Fibroblast of gingiva (primary cell): ENCODE measurements at regions not wholly inside any gene's neighbourhood (a gene's known extent, or its start where the extent isn't known, plus 50 kb on each side); places are given as distances from the start of the nearest gene placed in this dataset.
"Not testable (repeated sequence)": the region's sequence is repeated elsewhere in the genome, so short reads cannot be mapped to it uniquely, and the experiment has no call there.

Source experiments
- DNase-seq: peaks from one replicate; pipeline ENCODE4 v3.0.0-alpha.2; 2011; ENCODE audit warnings: low read depth

GRCh38 chr5:66417781-66418180 is 178.4 kb upstream of the MAST4 start:
- DNase-seq = no peak

DNA sequence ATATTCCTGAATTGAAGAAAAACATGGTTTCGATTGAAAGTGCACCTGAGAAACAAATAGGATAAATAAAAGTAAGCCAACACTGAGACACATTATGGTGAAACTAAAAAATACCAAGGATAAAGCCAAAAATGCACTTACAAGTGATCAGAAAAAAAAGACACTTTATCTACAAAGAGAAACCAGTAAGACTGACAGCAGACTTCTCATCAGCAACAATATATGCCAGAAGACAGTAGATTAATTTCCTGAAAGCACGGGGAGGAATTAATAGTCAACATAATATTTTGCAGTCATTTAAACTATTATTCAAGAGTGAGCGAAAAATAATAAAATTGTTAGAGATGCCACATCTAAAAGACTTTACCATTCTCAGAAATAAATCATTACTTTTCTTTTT is 172.7 kb upstream of the MAST4 start:
- DNase-seq = no peak

DNA sequence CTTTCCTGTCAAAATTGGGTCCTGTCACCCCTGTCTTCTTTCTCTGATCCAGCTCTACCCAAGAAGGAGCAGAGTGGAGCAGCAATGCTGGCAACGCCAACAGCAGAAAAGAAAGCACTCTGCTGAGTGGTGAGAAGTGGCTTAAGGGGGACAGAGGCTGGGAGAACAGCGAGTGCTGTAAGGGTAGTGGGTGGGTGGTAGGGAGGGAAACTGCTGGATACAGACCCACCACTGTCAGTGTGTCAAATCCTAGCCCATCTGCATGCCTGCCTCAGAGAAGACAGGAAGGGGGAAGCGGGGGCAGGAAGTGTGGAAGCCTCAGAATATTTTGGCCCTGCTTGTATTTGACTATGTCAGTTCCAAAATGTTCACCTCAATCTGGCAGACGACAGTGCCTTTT is 170.4 kb upstream of the MAST4 start:
- no peak for DNase-seq

- DNase-seq = no peak
Observed at GRCh38 chr5:66426259-66427138, 169.7 kb upstream of the MAST4 start.

GRCh38 chr5:66427139-66427442 is 169.1 kb upstream of the MAST4 start:
- DNase-seq = no peak

DNA sequence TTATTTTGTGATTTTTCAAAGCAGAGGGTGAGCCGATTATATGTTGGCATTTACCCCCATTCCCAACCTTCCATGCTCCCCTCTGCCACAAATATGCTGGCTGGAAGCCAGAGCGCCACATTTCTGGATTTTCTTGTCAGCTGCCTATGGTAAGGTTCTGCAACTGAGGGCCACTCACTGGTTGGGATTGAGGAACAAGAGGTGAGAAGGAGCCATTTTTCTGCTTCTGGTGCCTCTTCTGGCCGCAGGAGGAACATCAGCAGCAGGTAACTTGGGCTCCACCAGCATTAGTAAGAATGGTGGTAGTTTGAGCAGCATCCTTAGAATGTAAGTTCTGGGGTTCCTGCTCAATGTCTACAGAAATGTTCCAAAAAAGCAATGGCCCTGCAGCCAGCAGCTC is 159.5 kb upstream of the MAST4 start:
- DNase-seq = no peak

DNA sequence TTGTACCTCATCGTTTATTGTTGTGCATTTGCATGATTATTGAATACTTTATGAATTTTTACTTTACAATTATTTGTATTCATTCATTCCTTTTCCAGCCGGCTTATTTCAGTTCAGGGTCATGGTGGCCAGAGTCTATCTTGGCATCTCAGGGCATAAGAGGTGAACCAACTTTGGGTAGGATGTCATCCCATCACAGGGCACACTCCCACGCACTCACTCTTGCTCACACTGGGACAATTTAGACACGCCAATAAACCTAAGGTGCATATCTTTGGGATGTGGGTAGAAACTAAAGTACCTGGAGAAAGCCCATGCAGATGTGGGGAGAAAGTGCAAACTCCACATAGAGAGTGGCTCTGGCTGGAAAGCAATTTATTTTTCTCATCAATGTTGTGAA is 158.1 kb upstream of the MAST4 start:
- no peak for DNase-seq

DNA sequence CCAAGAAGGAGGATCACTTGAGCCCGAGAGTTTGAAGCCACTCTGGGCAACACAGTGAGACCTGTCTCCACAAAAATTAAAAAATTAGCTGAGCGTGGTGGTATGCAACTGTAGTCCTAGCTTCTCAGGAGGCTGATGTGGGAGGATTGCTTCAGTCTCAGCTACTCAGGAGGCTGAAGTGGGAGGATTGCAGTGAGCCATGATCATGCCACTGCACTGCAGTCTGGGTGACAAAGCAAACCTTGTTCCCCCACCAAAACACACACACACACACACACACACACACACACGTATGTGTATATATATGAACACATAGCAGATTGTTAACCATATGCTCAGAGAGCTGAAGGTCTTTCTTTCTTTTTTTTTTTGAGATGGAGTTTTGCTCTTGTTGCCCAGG is 157.5 kb upstream of the MAST4 start:
- DNase-seq = no peak

DNA sequence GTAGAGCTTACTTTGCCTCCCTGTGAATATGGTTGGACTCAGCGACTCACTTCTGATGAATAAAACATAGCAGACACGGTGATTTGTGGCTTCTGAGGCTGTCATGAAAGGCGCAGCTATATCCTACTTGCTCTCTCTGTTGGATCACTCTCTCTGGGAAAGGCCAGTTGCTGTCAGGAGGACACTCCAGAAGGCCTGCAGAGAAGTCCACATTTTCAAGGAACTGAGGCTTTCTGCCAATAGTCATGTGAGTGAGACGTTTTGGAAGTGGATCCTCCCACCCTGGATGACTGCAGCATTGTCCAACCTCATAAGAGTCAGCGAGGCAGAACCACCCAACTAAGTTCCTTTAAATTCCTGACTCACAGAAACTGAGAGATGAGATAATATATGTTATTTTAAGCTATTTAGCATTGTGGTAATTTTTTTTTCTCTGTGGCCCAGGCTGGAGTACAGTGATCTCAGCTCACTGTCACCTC is 156.0 kb upstream of the MAST4 start:
- no peak for DNase-seq

GRCh38 chr5:66441351-66441750 is 154.8 kb upstream of the MAST4 start:
- DNase-seq = no peak

GRCh38 chr5:66442951-66443445 is 153.2 kb upstream of the MAST4 start:
- no peak for DNase-seq

DNA sequence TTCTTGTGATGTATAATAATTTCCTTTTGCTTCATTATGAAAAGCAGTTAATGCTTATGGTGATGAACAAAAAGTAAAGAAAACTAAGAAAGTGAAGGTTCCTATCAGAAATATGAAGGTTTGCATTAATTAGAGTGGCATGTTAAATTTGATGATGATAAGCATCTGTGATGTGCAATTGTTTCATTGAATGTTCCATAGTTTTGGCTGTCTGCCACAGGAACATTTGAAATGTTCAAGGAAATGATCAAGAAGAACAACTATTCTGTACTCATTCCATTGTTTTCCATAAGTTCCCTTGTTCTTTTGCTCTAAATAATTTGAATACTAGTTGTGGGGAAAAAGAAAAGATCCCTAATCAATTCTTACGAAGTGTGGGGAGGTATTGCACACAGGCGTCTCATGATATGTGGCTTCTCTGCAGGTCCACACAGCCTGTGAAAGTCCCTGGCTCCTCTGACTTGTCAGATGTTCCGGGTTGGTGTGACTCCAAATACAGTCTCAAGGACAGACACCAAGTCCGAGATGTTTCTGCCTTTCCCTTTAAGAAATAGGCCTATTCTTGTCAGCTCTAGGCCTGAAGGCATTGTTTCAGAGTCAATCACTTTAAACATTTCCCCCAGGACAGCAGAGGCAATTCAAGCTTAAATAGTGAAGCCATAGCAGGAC is 152.6 kb upstream of the MAST4 start:
- no peak for DNase-seq

- not testable (repeated sequence) for DNase-seq
Observed at GRCh38 chr5:66448070-66448469, 148.1 kb upstream of the MAST4 start.

DNA sequence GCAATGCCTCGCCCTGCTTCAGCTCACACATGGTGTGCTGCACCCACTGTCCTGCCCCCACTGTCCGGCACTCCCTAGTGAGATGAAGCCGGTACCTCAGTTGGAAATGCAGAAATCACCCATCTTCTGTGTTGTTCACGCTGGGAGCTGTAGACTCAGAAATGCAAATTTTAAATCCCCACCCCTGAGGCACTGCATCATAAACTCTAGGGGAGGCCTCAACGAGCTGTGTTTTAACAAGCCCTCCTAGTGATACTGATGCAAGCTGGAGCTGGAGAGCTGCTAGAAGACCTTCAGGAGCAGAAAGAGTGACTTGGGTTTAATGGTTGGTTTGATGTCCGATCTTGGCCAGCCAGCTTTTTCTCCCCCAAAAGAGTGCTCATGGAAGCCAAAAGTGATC is 146.0 kb upstream of the MAST4 start:
- no peak for DNase-seq

DNA sequence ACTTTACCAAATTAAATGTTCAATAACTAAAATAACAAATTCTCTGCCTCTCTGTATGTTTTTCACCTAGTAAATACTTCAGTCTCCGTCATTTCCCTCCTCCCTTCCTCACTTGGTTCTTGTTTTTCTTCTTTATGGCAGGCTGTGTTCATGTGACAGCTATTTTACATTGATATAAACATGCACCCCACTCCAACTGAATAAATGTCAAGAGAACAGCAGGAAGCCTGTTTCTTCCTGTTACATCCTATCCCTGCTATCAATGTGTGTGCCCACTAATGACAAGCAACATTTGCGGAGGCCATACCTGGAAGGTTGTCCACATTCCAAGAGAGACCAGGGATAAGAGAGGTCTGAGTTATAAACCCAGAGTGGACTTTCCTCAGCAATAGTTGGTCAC is 145.2 kb upstream of the MAST4 start:
- DNase-seq = no peak

DNA sequence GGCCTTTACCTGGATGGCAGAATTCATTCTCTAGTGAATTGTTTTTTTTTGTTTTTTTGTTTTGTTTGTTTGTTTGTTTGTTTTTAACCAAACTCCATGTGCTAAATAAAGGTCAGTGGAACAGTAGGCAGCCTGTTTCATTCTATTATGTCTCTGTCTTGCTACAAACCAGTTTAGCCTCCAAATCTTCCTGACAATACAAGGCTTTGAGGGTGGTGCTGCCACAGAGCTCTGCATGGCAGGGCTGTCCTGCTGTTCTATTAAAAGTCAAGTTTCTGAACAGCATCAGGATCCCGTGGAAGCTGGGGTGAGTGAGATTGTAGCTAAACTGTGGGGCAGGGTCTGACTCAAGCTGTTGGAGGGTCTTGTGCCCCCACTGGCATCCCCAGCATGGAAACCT is 144.1 kb upstream of the MAST4 start:
- DNase-seq = no peak

DNA sequence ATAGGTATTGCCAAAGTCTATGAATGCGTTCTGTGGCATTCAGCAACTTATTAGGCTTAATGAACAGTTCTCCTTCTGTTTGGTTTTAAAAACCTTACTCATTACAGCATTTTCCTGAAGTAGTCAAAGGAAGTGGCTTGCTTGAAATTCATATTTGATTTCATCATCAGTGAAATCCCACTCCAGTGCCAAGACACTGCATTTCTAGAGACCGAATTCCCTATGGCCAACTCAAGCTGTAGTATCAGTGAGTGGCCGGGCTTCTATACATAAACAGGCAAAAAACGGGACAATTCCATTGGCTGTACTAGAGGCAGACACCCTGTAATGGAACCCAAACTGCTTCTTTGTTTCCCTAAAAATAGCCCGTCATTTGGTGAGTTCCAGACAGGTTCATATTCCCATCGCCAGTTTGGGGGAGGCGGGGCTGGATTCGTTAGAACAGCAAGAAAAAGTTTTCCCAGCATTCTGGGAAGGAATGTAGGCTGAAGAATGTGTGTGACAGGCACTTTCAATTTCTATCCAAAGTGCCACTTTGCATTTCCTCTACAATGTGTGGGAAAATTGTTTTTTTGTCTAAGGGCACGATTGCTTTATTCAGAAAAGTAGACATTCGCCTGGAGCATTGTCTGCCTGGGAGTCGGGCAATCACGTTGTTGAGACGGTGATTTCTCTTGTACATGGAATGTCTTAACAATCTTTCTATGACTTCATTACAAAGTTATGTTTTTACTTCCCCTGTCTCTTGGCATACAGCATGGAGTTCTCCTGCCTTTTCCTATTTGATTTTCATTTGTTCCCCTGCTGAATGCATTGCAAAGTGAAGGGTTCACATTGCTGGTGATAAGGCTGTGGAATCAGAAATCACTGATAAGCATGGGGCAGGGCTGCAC is 141.8 kb upstream of the MAST4 start:
- DNase-seq = no peak

DNA sequence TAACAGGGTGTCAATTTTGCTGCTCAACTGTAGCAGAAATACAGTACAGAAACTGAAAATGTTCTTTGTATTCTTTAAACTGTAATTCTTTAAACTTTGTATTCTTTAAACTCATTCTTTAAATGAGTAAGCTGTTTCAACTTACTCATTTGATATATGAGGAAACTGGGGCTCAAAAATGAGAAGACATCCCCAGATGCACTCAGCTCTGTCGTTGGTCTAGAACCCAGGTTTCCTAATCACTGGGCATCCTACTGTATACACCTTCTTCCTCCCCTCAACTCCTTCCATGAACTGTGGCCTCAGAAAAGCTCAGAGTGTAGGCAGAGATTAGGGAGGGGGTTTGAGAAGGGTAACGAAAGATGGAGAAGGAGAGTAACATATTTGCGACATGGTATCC is 136.5 kb upstream of the MAST4 start:
- no peak for DNase-seq

- DNase-seq = no peak
Observed at GRCh38 chr5:66467564-66467963, 128.6 kb upstream of the MAST4 start.

DNA sequence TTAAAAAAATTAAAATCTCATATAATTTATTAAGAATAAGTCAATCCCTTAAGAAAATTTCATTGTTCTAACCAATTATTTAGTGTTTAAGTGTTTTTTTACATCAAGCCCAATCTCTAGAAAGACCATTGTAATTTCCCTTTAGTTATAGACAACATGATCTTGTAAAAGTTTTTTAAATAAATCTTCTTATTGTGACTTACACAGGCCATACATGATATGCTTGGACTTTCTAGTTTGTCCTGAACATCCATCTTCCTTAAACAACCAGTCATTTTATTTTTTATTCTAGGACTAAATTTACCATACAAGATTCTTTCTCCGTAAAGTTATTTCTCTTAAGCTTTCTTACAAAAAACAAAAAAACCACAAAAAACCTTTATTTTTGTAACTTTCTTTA is 126.5 kb upstream of the MAST4 start:
- DNase-seq = no peak

DNA sequence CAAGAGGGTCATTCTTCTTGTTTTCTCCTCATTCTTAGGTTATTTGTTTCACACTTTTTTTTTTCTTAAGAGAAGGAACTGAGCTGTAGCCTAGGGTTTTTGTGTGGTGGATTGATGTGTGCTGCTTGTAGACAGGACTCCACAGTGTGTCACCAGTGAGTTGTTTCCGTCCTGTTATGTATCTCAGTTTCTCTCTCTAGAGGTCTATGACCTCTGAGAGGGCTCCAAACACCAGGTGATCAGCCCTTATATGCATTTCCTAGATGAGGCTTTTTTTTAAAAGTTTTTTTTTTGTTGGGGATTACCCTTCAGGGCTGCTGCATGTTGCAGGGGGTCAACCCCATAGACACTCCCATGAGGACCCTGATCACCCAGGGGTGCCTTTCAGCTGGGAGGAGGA is 124.2 kb upstream of the MAST4 start:
- DNase-seq = no peak

- DNase-seq = no peak
Observed at GRCh38 chr5:66475731-66476130, 120.5 kb upstream of the MAST4 start.

DNA sequence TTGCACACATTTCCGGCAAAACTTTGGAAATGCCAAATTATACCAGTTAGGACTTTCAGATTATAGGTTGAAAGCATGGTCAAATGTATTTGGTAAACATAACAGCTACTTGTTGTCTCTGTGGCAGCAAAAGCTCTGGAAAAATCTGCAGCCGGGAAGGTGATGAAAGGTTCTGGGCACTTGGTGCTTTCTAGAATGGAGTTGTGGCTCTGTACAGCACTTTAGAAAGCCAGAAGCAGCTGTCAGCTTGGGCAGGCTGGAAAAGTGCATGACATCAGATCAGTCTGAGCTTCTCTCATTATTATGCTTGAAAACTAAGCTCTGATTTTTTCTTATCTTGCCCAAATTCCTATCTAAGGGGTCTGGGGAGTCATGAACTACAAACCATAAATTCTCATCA is 118.6 kb upstream of the MAST4 start:
- no peak for DNase-seq
